HepG2 (cell line): ENCODE measurements at regions not wholly inside any gene's neighbourhood (a gene's known extent, or its start where the extent isn't known, plus 50 kb on each side); places are given as distances from the start of the nearest gene placed in this dataset.

Experiments
- ATAC-seq: fragments of 200-7000 bp; cut with Tn5 transposase; 3 replicates; pipeline ENCODE4 v1.9.1; 2020; ENCODE audit warnings: mild to moderate bottlenecking, moderate library complexity
- BruUV-seq: library from RNA; stranded (reverse); fragments of 400-500 nt; replicated peaks from 2 replicates; lab custom pipeline; 2021; lab: Mats Ljungman, UMichigan
- CTCF ChIA-PET: fragments of 300-600 bp; formaldehyde crosslinking; extraction: SDS; loops from one replicate; lab custom pipeline; 2021; ENCODE audit warnings: low total read pairs, inconsistent platforms, low intra/inter-chr PET ratio; lab: Yijun Ruan, JAX
- POLR2A ChIA-PET: fragments of 350-600 bp; sonication (Branson Sonifier 250); formaldehyde crosslinking; loops from one replicate; lab custom pipeline; 2020; ENCODE audit warnings: antibody characterized with exemption, inconsistent platforms; lab: Yijun Ruan, JAX
- DNase-seq: peaks from one replicate; pipeline ENCODE4 v3.0.0-alpha.2; 2015; ENCODE audit warnings: low spot score
- FAIRE-seq: peaks from 3 replicates; lab custom pipeline; 2011; peaks lifted over from hg19 to GRCh38; lab: Jason Lieb, UNC
- H2AFZ ChIP-seq: one replicate; pipeline ENCODE4 v1.6.1; 2011; ENCODE audit warnings: low read length, inconsistent platforms
- H3K27ac ChIP-seq: fragments of 300-600 bp; 3 replicates; pipeline ENCODE4 v1.8.0; 2011; ENCODE audit warnings: mixed run types, mild to moderate bottlenecking, mixed read lengths, low read length, inconsistent platforms; ENCODE audit not compliant: insufficient read depth; ENCODE audit errors: extremely low read length
- H3K27me3 ChIP-seq, 2 experiments: fragments of 200-600 bp in 1 of 2; 2 replicates in 1 of 2; 3 replicates in 1 of 2; pipeline versions ENCODE4 v1.6.0 to v1.8.0; 2011; ENCODE audit warnings: low read length in 2 of 2, mild to moderate bottlenecking in 2 of 2, moderate library complexity in 2 of 2, inconsistent platforms in 1 of 2; ENCODE audit not compliant: insufficient read depth in 2 of 2, control insufficient read depth in 1 of 2
- H3K36me3 ChIP-seq, 2 experiments: fragments of 200-600 bp in 1 of 2; replicated peaks in 1 of 2; 2 replicates in 1 of 2; 3 replicates in 1 of 2; pipeline versions ENCODE4 v1.5.1 to v1.8.0; 2011; ENCODE audit warnings: low read length in 2 of 2, inconsistent platforms in 1 of 2; ENCODE audit not compliant: insufficient read depth in 2 of 2, control insufficient read depth in 1 of 2
- H3K4me1 ChIP-seq: 2 replicates; pipeline ENCODE4 v1.5.1; 2012; ENCODE audit warnings: low read length, inconsistent platforms; ENCODE audit not compliant: insufficient read depth
- H3K4me2 ChIP-seq: 2 replicates; pipeline ENCODE4 v1.6.0; 2011; ENCODE audit warnings: low read depth, low read length, inconsistent platforms
- H3K4me3 ChIP-seq, 3 experiments: fragments of 200-600 bp in 1 of 3; sonication (generic), shearing (Covaris generic) in 1 of 3; replicated peaks in 1 of 3; 2 replicates each; pipeline ENCODE4 v1.5.1; 2011 to 2016; ENCODE audit warnings: low read length in 3 of 3, inconsistent platforms in 2 of 3, low read depth in 2 of 3, mild to moderate bottlenecking in 2 of 3, control low read depth in 1 of 3, mixed read lengths in 1 of 3; ENCODE audit not compliant: insufficient read depth in 1 of 3
- H3K79me2 ChIP-seq: one replicate; pipeline ENCODE4 v1.6.1; 2011; ENCODE audit warnings: low read length, inconsistent platforms; ENCODE audit not compliant: insufficient read depth
- H3K9ac ChIP-seq: 2 replicates; pipeline ENCODE4 v1.6.0; 2011; ENCODE audit warnings: mild to moderate bottlenecking, low read depth, low read length, inconsistent platforms; ENCODE audit not compliant: insufficient read depth
- H3K9me3 ChIP-seq: 2 replicates; pipeline ENCODE4 v1.5.1; 2012; ENCODE audit warnings: mild to moderate bottlenecking, low read length
- H4K20me1 ChIP-seq: 2 replicates; pipeline ENCODE4 v1.6.0; 2011; ENCODE audit warnings: inconsistent platforms, mild to moderate bottlenecking, low read length, moderate library complexity; ENCODE audit not compliant: insufficient read depth
- DNMT1 ChIP-seq: sonication (generic); formaldehyde crosslinking; IDR thresholded peaks from 2 replicates; pipeline ENCODE4 v1.5.1; 2020; ENCODE audit warnings: mild to moderate bottlenecking, missing genetic modification reagents
- MBD4 ChIP-seq: IDR thresholded peaks from 2 replicates; pipeline ENCODE4 v1.6.1; 2012; ENCODE audit warnings: low read length, inconsistent platforms, borderline replicate concordance
- NR1H2 ChIP-seq: sonication (generic); formaldehyde crosslinking; IDR thresholded peaks from 2 replicates; pipeline ENCODE4 v1.8.1; 2022; ENCODE audit warnings: low read depth, missing genetic modification reagents, borderline replicate concordance
- ZNF234 ChIP-seq: sonication (generic); formaldehyde crosslinking; conservative IDR thresholded peaks from 2 replicates; pipeline ENCODE4 v1.5.1; 2020; ENCODE audit warnings: mild to moderate bottlenecking, missing genetic modification reagents
- ZNF335 ChIP-seq: sonication (generic); formaldehyde crosslinking; IDR thresholded peaks from 2 replicates; pipeline ENCODE4 v1.4.0; 2020; ENCODE audit warnings: missing genetic modification reagents
- ZNF672 ChIP-seq: sonication (generic); formaldehyde crosslinking; IDR thresholded peaks from 2 replicates; pipeline ENCODE4 v1.8.1; 2022; ENCODE audit warnings: missing genetic modification reagents
- ZSCAN31 ChIP-seq: sonication (generic); formaldehyde crosslinking; IDR thresholded peaks from 2 replicates; pipeline ENCODE4 v1.5.0; 2020; ENCODE audit warnings: low read depth, mild to moderate bottlenecking, missing genetic modification reagents
- WGBS: methylation state at CpG from one replicate; pipeline ENCODE4 v1.1.6; 2017; ENCODE audit warnings: low lambda C conversion rate; 5-methylcytosine and 5-hydroxymethylcytosine counted together
- in situ Hi-C: cut with HindIII; loops from 2 replicates; pipeline ENCODE4 v1.10.0; 2017; ENCODE audit warnings: low pct_unique_long_range_greater_than_20kb; ENCODE audit not compliant: extremely low pct_ligation_motif_present
- intact Hi-C: fragments of 100-400 bp; cut with micrococcal nuclease; formaldehyde crosslinking; loops from one replicate; pipeline ENCODE4 v1.10.0; 2022; ENCODE audit not compliant: unreplicated experiment
- TF ChIP-seq, protein P1 (sequence below), 2 experiments: fragments of 450-650 bp in 1 of 2; sonication (generic) in 1 of 2; formaldehyde crosslinking in 1 of 2; IDR thresholded peaks; 2 replicates each; pipeline versions ENCODE4 v1.6.1 to v1.8.0; 2016 to 2022; ENCODE audit warnings: antibody characterized with exemption in 1 of 2, mild to moderate bottlenecking in 1 of 2, missing genetic modification reagents in 1 of 2
- TF ChIP-seq, protein P2 (sequence below): sonication (generic); formaldehyde crosslinking; IDR thresholded peaks from 2 replicates; pipeline ENCODE4 v1.5.0; 2020; ENCODE audit warnings: missing genetic modification reagents
- TF ChIP-seq, protein P3 (sequence below): sonication (generic); formaldehyde crosslinking; IDR thresholded peaks from 2 replicates; pipeline ENCODE4 v1.8.0; 2023; ENCODE audit warnings: mild to moderate bottlenecking, missing genetic modification reagents
- TF ChIP-seq, protein P4 (sequence below): sonication (generic); IDR thresholded peaks from 2 replicates; pipeline ENCODE4 v1.6.1; 2016; ENCODE audit warnings: low read depth, borderline replicate concordance
- TF ChIP-seq, protein P5 (sequence below): IDR thresholded peaks from 2 replicates; pipeline ENCODE4 v1.6.1; 2016; ENCODE audit warnings: mild to moderate bottlenecking

DNA sequence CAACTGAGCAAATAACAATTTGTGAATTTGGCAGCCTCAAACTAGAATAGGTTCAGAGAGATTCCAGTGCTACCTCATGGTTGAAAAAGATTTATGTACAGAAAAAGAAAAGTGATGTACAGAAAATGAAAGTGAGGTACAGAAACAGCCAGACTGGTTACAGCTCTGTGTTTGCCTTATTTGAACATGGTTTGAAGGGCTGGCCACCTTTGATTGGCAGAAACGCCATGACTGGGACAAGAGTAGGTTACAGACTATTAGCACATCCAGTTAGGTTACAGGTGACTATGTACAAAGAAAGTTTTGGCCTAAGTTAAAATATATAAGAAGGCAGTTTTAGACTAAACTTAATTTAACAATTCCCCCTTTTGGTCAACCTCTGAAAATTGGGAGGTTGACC, 309.4 kb downstream of the BTG1 start:
- ChIA-PET POLR2A (no interaction called here), CTCF (no interaction called here)
- no TSS peak for BruUV-seq
- no peaks in the 10 kb centered on the region for H3K79me2 ChIP-seq
- no peak overlapping the region for H3K4me2 ChIP-seq
- no peaks in the 10 kb centered on the region for H3K27me3 ChIP-seq
- no peak overlapping the region for H2AFZ ChIP-seq
- no peaks in the 10 kb centered on the region for H3K36me3 ChIP-seq
- in situ Hi-C loops (no loop called here), intact Hi-C loops (no loop called here)
- FAIRE-seq (no peak), DNase-seq (no peak), ATAC-seq (no peak)
- H3K27ac ChIP-seq: no peak overlapping the region
- no peaks in the 10 kb centered on the region for H3K9me3 ChIP-seq
- H3K4me1 ChIP-seq: no peaks in the 10 kb centered on the region
- no peak overlapping the region for H3K4me3 ChIP-seq
- H3K9ac ChIP-seq: no peak overlapping the region
- 4% methylated on average over 1 of the region's 1 CpG for WGBS
- no peaks in the 10 kb centered on the region for H4K20me1 ChIP-seq
- TF ChIP-seq, protein P1, sequence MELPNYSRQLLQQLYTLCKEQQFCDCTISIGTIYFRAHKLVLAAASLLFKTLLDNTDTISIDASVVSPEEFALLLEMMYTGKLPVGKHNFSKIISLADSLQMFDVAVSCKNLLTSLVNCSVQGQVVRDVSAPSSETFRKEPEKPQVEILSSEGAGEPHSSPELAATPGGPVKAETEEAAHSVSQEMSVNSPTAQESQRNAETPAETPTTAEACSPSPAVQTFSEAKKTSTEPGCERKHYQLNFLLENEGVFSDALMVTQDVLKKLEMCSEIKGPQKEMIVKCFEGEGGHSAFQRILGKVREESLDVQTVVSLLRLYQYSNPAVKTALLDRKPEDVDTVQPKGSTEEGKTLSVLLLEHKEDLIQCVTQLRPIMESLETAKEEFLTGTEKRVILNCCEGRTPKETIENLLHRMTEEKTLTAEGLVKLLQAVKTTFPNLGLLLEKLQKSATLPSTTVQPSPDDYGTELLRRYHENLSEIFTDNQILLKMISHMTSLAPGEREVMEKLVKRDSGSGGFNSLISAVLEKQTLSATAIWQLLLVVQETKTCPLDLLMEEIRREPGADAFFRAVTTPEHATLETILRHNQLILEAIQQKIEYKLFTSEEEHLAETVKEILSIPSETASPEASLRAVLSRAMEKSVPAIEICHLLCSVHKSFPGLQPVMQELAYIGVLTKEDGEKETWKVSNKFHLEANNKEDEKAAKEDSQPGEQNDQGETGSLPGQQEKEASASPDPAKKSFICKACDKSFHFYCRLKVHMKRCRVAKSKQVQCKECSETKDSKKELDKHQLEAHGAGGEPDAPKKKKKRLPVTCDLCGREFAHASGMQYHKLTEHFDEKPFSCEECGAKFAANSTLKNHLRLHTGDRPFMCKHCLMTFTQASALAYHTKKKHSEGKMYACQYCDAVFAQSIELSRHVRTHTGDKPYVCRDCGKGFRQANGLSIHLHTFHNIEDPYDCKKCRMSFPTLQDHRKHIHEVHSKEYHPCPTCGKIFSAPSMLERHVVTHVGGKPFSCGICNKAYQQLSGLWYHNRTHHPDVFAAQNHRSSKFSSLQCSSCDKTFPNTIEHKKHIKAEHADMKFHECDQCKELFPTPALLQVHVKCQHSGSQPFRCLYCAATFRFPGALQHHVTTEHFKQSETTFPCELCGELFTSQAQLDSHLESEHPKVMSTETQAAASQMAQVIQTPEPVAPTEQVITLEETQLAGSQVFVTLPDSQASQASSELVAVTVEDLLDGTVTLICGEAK (IDR thresholded peaks at IDR 0.05): no peak
- TF ChIP-seq, protein P1 (CRISPR knock-in tag; IDR thresholded peaks at IDR 0.05): no peak
- TF ChIP-seq DNMT1 (CRISPR knock-in tag) (no peak), NR1H2 (CRISPR knock-in tag) (no peak), ZNF335 (CRISPR knock-in tag) (no peak), ZNF672 (no peak), ZSCAN31 (CRISPR knock-in tag) (no peak), MBD4 (no peak), ZNF234 (no peak)
- TF ChIP-seq, protein P2, sequence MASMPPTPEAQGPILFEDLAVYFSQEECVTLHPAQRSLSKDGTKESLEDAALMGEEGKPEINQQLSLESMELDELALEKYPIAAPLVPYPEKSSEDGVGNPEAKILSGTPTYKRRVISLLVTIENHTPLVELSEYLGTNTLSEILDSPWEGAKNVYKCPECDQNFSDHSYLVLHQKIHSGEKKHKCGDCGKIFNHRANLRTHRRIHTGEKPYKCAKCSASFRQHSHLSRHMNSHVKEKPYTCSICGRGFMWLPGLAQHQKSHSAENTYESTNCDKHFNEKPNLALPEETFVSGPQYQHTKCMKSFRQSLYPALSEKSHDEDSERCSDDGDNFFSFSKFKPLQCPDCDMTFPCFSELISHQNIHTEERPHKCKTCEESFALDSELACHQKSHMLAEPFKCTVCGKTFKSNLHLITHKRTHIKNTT (CRISPR knock-in tag): no peak
- TF ChIP-seq, protein P3, sequence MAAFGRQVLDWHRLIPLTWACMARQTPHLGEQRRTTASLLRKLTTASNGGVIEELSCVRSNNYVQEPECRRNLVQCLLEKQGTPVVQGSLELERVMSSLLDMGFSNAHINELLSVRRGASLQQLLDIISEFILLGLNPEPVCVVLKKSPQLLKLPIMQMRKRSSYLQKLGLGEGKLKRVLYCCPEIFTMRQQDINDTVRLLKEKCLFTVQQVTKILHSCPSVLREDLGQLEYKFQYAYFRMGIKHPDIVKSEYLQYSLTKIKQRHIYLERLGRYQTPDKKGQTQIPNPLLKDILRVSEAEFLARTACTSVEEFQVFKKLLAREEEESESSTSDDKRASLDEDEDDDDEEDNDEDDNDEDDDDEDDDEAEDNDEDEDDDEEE: no peak
- TF ChIP-seq, protein P4, sequence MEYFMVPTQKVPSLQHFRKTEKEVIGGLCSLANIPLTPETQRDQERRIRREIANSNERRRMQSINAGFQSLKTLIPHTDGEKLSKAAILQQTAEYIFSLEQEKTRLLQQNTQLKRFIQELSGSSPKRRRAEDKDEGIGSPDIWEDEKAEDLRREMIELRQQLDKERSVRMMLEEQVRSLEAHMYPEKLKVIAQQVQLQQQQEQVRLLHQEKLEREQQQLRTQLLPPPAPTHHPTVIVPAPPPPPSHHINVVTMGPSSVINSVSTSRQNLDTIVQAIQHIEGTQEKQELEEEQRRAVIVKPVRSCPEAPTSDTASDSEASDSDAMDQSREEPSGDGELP: no peak
- TF ChIP-seq, protein P5, sequence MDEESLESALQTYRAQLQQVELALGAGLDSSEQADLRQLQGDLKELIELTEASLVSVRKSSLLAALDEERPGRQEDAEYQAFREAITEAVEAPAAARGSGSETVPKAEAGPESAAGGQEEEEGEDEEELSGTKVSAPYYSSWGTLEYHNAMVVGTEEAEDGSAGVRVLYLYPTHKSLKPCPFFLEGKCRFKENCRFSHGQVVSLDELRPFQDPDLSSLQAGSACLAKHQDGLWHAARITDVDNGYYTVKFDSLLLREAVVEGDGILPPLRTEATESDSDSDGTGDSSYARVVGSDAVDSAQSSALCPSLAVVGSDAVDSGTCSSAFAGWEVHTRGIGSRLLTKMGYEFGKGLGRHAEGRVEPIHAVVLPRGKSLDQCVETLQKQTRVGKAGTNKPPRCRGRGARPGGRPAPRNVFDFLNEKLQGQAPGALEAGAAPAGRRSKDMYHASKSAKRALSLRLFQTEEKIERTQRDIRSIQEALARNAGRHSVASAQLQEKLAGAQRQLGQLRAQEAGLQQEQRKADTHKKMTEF (CRISPR knock-in tag): no peak
